ENCODE measurements at regions not wholly inside any gene's neighbourhood (a gene's known extent, or its start where the extent isn't known, plus 50 kb on each side); places are given as distances from the start of the nearest gene placed in this dataset.

DNA sequence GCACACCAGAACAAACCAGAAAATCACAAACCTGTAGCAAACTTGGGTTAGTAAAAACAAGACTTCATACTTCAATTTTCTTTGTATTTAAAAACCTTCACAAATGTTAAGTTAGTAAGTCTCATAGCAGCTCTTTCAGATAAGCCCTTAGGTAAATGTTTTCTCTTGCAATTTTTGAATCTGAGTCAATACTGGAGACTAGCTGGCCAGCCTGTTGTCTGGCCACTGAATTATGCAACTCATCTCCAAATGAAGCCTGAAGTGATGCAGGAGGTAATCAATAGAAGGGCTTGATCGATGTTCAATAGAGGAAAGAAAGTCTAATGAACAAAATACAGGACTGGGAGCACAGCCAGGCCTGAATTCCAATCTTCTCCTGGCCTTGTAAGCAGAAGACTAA is 465.2 kb downstream of the LRIG3 start:
- Mint-ChIP-seq H3K27ac (no peak overlapping the region), H3K9me3 (no peaks in the 10 kb centered on the region), H3K27me3 (peaks cover 4% of the 10 kb centered on the region), H3K4me3 (no peak overlapping the region), H3K4me1 (ENCODE audit: low read depth) (no peaks in the 10 kb centered on the region), H3K36me3 (ENCODE audit: low read depth) (no peaks in the 10 kb centered on the region)
- ATAC-seq (ENCODE audit: poor library complexity) (no peak), DNase-seq (no peak)
- Histone ChIP-seq H3K9me3 (ENCODE audit: control insufficient read depth in 1 of 2, insufficient read depth in 1 of 2, low read length in 2 of 2) (peaks cover 0 to 3% of the 10 kb centered on the region in 2 experiments), H3K27me3 (ENCODE audit: control insufficient read depth in 1 of 2, insufficient read depth in 2 of 2, low read length in 2 of 2) (no peaks in the 10 kb centered on the region), H3K27ac (ENCODE audit: low read depth in 1 of 2, low read length in 2 of 2) (no peak overlapping the region), H3K4me3 (ENCODE audit: low read length) (no peak overlapping the region), H3K36me3 (ENCODE audit: insufficient read depth, low read length) (no peaks in the 10 kb centered on the region), H3K4me1 (ENCODE audit: insufficient read depth, low read length) (no peaks in the 10 kb centered on the region)
- TF ChIP-seq, protein P1, sequence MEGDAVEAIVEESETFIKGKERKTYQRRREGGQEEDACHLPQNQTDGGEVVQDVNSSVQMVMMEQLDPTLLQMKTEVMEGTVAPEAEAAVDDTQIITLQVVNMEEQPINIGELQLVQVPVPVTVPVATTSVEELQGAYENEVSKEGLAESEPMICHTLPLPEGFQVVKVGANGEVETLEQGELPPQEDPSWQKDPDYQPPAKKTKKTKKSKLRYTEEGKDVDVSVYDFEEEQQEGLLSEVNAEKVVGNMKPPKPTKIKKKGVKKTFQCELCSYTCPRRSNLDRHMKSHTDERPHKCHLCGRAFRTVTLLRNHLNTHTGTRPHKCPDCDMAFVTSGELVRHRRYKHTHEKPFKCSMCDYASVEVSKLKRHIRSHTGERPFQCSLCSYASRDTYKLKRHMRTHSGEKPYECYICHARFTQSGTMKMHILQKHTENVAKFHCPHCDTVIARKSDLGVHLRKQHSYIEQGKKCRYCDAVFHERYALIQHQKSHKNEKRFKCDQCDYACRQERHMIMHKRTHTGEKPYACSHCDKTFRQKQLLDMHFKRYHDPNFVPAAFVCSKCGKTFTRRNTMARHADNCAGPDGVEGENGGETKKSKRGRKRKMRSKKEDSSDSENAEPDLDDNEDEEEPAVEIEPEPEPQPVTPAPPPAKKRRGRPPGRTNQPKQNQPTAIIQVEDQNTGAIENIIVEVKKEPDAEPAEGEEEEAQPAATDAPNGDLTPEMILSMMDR (IDR thresholded peaks at IDR 0.05), result no peak
- ChIA-PET POLR2A (no interaction called here), CTCF (no interaction called here)
- intact Hi-C loops (cut with DNase I, micrococcal nuclease), result no loop called here

DNA sequence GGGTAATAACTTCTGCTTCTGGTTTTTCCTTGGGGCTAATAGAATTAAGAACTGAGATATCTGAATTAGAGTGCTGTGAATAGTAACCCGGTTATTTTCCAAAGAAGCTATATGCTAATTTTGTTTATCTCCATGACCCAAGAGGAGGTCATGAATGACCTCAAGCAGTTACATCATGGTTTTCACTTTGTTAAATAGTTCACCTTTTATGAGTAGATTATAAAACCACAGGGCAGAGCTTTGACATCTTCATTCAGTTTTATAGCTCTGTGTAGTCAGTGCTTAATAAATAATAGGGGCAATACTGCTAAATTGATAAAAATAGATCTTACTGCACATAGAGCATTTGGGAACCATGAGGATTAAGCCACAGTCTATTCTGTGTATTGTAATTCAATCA is 462.2 kb downstream of the LRIG3 start:
- Histone ChIP-seq H3K9me3 (ENCODE audit: control insufficient read depth in 1 of 2, insufficient read depth in 1 of 2, low read length in 2 of 2) (peaks cover 0 to 3% of the 10 kb centered on the region in 2 experiments), H3K36me3 (ENCODE audit: insufficient read depth, low read length) (no peaks in the 10 kb centered on the region), H3K27me3 (ENCODE audit: control insufficient read depth in 1 of 2, insufficient read depth in 2 of 2, low read length in 2 of 2) (no peaks in the 10 kb centered on the region), H3K27ac (ENCODE audit: low read depth in 1 of 2, low read length in 2 of 2) (no peak overlapping the region), H3K4me3 (ENCODE audit: low read length) (no peak overlapping the region), H3K4me1 (ENCODE audit: insufficient read depth, low read length) (no peaks in the 10 kb centered on the region)
- H3K36me3 Mint-ChIP-seq (ENCODE audit: low read depth), result no peaks in the 10 kb centered on the region
- H3K9me3 Mint-ChIP-seq, result peaks cover 3% of the 10 kb centered on the region
- H3K4me3 Mint-ChIP-seq, result no peak overlapping the region
- H3K27me3 Mint-ChIP-seq, result peaks cover 4% of the 10 kb centered on the region
- H3K4me1 Mint-ChIP-seq (ENCODE audit: low read depth), result no peaks in the 10 kb centered on the region
- DNase-seq (no peak), ATAC-seq (ENCODE audit: poor library complexity) (no peak)
- no peak overlapping the region for H3K27ac Mint-ChIP-seq
- TF ChIP-seq, protein P1 (IDR thresholded peaks at IDR 0.05), result no peak
- CTCF ChIA-PET, result no interaction called here
- intact Hi-C loops (cut with DNase I, micrococcal nuclease), result no loop called here
- POLR2A ChIA-PET, result no interaction called here

DNA sequence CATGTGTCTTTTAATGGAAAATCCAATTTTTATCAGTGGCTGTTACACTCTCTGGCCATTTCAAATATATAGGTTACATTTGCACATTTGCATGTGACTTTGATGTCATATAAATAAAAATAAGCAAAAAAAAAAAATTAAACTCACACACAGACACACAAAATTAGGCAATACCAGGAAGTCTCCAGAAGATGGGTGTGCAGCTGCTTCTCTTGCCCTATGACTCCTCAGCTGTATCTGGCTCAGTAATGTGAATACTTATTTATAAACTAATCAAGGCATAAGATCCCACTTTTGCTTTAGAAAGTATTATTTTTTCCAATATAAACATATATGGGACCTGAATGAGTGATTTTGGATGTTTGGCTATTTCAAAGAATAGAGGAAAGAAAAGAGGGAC is 461.1 kb downstream of the LRIG3 start:
- no peaks in the 10 kb centered on the region for H3K4me1 Mint-ChIP-seq (ENCODE audit: low read depth)
- H3K27me3 Mint-ChIP-seq, result peaks cover 4% of the 10 kb centered on the region
- TF ChIP-seq, protein P1 (IDR thresholded peaks at IDR 0.05), result no peak
- no peaks in the 10 kb centered on the region for H3K9me3 ChIP-seq (ENCODE audit: control insufficient read depth in 1 of 2, insufficient read depth in 1 of 2, low read length in 2 of 2)
- H3K4me3 Mint-ChIP-seq, result no peak overlapping the region
- POLR2A ChIA-PET, result no interaction called here
- H3K9me3 Mint-ChIP-seq, result peaks cover 3% of the 10 kb centered on the region
- H3K36me3 ChIP-seq (ENCODE audit: insufficient read depth, low read length), result no peaks in the 10 kb centered on the region
- DNase-seq, result no peak
- no peaks in the 10 kb centered on the region for H3K27me3 ChIP-seq (ENCODE audit: control insufficient read depth in 1 of 2, insufficient read depth in 2 of 2, low read length in 2 of 2)
- intact Hi-C loops (cut with DNase I, micrococcal nuclease), result no loop called here
- no peak overlapping the region for H3K4me3 ChIP-seq (ENCODE audit: low read length)
- H3K4me1 ChIP-seq (ENCODE audit: insufficient read depth, low read length), result no peaks in the 10 kb centered on the region
- no peak overlapping the region for H3K27ac ChIP-seq (ENCODE audit: low read depth in 1 of 2, low read length in 2 of 2)
- no peak overlapping the region for H3K27ac Mint-ChIP-seq
- no peak for ATAC-seq (ENCODE audit: poor library complexity)
- CTCF ChIA-PET, result no interaction called here
- H3K36me3 Mint-ChIP-seq (ENCODE audit: low read depth), result no peaks in the 10 kb centered on the region
